GM23248 (cell line): ENCODE measurements at regions not wholly inside any gene's neighbourhood (a gene's known extent, or its start where the extent isn't known, plus 50 kb on each side); places are given as distances from the start of the nearest gene placed in this dataset. TPM values are rescaled to one million over a fixed set of nuclear protein-coding genes. Genes with fewer than 3 reads are reported as not detected.
"Not testable (repeated sequence)": the region's sequence is repeated elsewhere in the genome, so short reads cannot be mapped to it uniquely, and the experiment has no call there.

ENCODE experiments used
- DNase-seq: peaks from one replicate; pipeline ENCODE4 v3.0.0-alpha.2; 2015
- H2AFZ ChIP-seq: fragments of 200-600 bp; sonication (generic); 2 replicates; pipeline ENCODE4 v1.6.1; 2016; ENCODE audit warnings: antibody characterized with exemption
- H3F3A ChIP-seq: fragments of 200-600 bp; sonication (generic); 2 replicates; pipeline ENCODE4 v1.6.1; 2016; ENCODE audit warnings: mild to moderate bottlenecking, antibody characterized with exemption, mixed run types; ENCODE audit not compliant: insufficient read depth
- H3K27ac ChIP-seq: fragments of 200-600 bp; sonication (generic); 2 replicates; pipeline ENCODE4 v1.5.1; 2016; ENCODE audit warnings: mild to moderate bottlenecking
- H3K27me3 ChIP-seq: fragments of 200-600 bp; sonication (generic); replicated peaks from 2 replicates; pipeline ENCODE4 v1.6.1; 2016; ENCODE audit warnings: mild to moderate bottlenecking; ENCODE audit not compliant: insufficient read depth
- H3K36me3 ChIP-seq: fragments of 200-600 bp; sonication (generic); 2 replicates; pipeline ENCODE4 v1.6.1; 2016; ENCODE audit warnings: low read depth, mild to moderate bottlenecking
- H3K4me1 ChIP-seq: fragments of 200-600 bp; sonication (generic); 2 replicates; pipeline ENCODE4 v1.6.1; 2016; ENCODE audit warnings: mild to moderate bottlenecking; ENCODE audit not compliant: insufficient read depth
- H3K4me2 ChIP-seq: fragments of 200-600 bp; sonication (generic); one replicate; pipeline ENCODE4 v1.6.1; 2016; ENCODE audit warnings: mild to moderate bottlenecking; ENCODE audit not compliant: unreplicated experiment
- H3K4me3 ChIP-seq: fragments of 200-600 bp; sonication (generic); 2 replicates; pipeline ENCODE4 v1.5.1; 2016; ENCODE audit warnings: mild to moderate bottlenecking
- H3K79me2 ChIP-seq: fragments of 200-600 bp; sonication (generic); 2 replicates; pipeline ENCODE4 v1.6.1; 2016; ENCODE audit warnings: mild to moderate bottlenecking; ENCODE audit not compliant: insufficient read depth
- H3K9ac ChIP-seq: fragments of 200-600 bp; sonication (generic); 2 replicates; pipeline ENCODE4 v1.6.1; 2016; ENCODE audit warnings: mild to moderate bottlenecking
- H3K9me2 ChIP-seq: fragments of 200-600 bp; sonication (generic); 2 replicates; pipeline ENCODE4 v1.6.1; 2016; ENCODE audit warnings: mixed run types, mild to moderate bottlenecking, moderate library complexity; ENCODE audit not compliant: insufficient read depth
- H3K9me3 ChIP-seq: fragments of 200-600 bp; sonication (generic); one replicate; pipeline ENCODE4 v1.6.1; 2017; ENCODE audit warnings: low read depth
- H4K20me1 ChIP-seq: fragments of 200-600 bp; sonication (generic); 2 replicates; pipeline ENCODE4 v1.6.0; 2016; ENCODE audit not compliant: insufficient read depth
- EZH2 ChIP-seq: fragments of 200-600 bp; sonication (generic); IDR thresholded peaks from 2 replicates; pipeline ENCODE4 v1.6.1; 2018; ENCODE audit warnings: antibody characterized with exemption, mild to moderate bottlenecking; ENCODE audit not compliant: insufficient read depth, poor library complexity, severe bottlenecking
- EZH2phosphoT487 ChIP-seq: fragments of 200-600 bp; sonication (generic); IDR thresholded peaks from 2 replicates; pipeline ENCODE4 v1.6.1; 2018; ENCODE audit warnings: antibody characterized with exemption, moderate library complexity, mild to moderate bottlenecking, low read depth; ENCODE audit not compliant: insufficient read depth
- WGBS, 2 experiments: methylation state at CpG; one replicate each; pipeline ENCODE4 v1.1.6; 2015 to 2017; ENCODE audit warnings: low lambda C conversion rate in 2 of 2, low coverage in 1 of 2; ENCODE audit errors: missing lambda C conversion rate in 2 of 2; 5-methylcytosine and 5-hydroxymethylcytosine counted together
- in situ Hi-C: fragments of 300-500 bp; cut with MboI; formaldehyde crosslinking; loops from 2 replicates; pipeline ENCODE4 v1.15.0; 2020
- small RNA-seq: library from RNA; depleted of rRNA; stranded (forward); fragments of <200 nt; gene quantifications from one replicate; pipeline ENCODE3, GENCODE V24; 2014; ENCODE audit warnings: low read depth, low replicate concordance

DNA sequence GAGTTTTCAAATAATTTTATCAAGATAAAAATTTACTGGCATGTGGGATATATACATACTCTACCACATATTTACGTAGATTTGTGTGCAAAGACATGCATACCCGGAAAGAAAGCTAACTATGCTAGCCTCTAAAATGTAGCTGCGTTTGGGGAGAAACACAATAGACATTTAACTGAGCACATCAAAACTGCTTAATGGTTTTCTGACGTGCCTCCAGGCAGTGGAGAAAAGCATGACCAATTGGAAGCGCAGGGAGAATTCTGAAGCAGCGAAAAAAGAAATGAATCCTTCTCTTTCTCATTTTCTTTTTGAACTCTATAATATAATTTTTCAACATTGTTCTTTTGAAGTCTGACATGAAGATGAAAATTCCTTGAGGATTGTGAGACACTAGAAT, 60.3 kb upstream of the LYZL1 start:
- H3K36me3 ChIP-seq, result no peaks in the 10 kb centered on the region
- no peak overlapping the region for H3K4me2 ChIP-seq
- H3K79me2 ChIP-seq, result no peaks in the 10 kb centered on the region
- in situ Hi-C loops, result no loop called here
- no peak overlapping the region for H3K27ac ChIP-seq
- WGBS, 2 experiments, result 15 to 26% methylated on average over 6 of the region's 6 CpGs
- no peak for DNase-seq
- no peak for TF ChIP-seq EZH2
- no peak for TF ChIP-seq EZH2phosphoT487
- no peak overlapping the region for H2AFZ ChIP-seq
- H3K4me3 ChIP-seq, result no peak overlapping the region
- no peaks in the 10 kb centered on the region for H3K4me1 ChIP-seq
- no peak overlapping the region for H3K9ac ChIP-seq
- no peaks in the 10 kb centered on the region for H3K9me2 ChIP-seq
- no peaks in the 10 kb centered on the region for H3K9me3 ChIP-seq
- H3F3A ChIP-seq, result no peaks in the 10 kb centered on the region
- H3K27me3 ChIP-seq, result peaks cover 16% of the 10 kb centered on the region
- no peaks in the 10 kb centered on the region for H4K20me1 ChIP-seq

DNA sequence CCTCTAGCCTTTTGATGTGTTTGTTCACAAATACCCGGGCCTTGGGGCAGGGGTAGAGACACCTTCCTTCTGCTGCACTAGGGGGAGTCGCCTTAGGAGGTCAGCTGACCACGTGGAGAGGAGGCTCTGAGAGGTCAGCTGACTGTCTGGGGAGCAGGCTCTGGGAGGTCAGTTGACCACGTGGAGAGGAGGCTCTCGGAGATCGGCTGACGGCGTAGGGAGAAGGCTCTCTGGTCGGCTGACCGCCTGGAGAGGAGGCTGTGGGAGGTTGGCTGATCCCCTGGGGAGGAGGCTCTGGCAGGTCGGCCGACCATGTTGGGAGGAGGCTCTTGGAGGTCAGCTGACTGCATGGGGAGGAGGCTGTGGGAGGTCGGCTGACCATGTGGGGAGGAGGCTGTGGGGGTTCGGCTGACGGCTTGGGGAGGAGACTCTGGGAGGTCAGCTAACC, 59.6 kb upstream of the LYZL1 start:
- no peaks in the 10 kb centered on the region for H3K79me2 ChIP-seq
- no peaks in the 10 kb centered on the region for H3F3A ChIP-seq
- no peak overlapping the region for H2AFZ ChIP-seq
- peaks cover 16% of the 10 kb centered on the region for H3K27me3 ChIP-seq
- H3K9me3 ChIP-seq, result no peaks in the 10 kb centered on the region
- no peaks in the 10 kb centered on the region for H3K4me1 ChIP-seq
- in situ Hi-C loops, result no loop called here
- no peaks in the 10 kb centered on the region for H3K9me2 ChIP-seq
- no peak overlapping the region for H3K4me2 ChIP-seq
- no peaks in the 10 kb centered on the region for H3K36me3 ChIP-seq
- H3K27ac ChIP-seq, result no peak overlapping the region
- no peak overlapping the region for H3K9ac ChIP-seq
- no peak overlapping the region for H3K4me3 ChIP-seq
- TF ChIP-seq EZH2 (no peak), EZH2phosphoT487 (no peak)
- no peaks in the 10 kb centered on the region for H4K20me1 ChIP-seq
- no peak for DNase-seq
- WGBS, 2 experiments, result 44 to 47% methylated on average over 14 to 15 of the region's 15 CpGs

- H3K36me3 ChIP-seq, H3F3A ChIP-seq, H3K4me3 ChIP-seq, H3K27me3 ChIP-seq, H2AFZ ChIP-seq, DNase-seq, H3K4me1 ChIP-seq, H3K4me2 ChIP-seq, in situ Hi-C loops, H4K20me1 ChIP-seq, H3K79me2 ChIP-seq, H3K9ac ChIP-seq, H3K9me3 ChIP-seq, H3K27ac ChIP-seq, H3K9me2 ChIP-seq: not testable (repeated sequence)
- 54 to 66% methylated on average over 13 of the region's 13 CpGs for WGBS, 2 experiments
These were observed 52.0 kb upstream of the LYZL1 start for GRCh38 chr10:29236910-29237309.

DNA sequence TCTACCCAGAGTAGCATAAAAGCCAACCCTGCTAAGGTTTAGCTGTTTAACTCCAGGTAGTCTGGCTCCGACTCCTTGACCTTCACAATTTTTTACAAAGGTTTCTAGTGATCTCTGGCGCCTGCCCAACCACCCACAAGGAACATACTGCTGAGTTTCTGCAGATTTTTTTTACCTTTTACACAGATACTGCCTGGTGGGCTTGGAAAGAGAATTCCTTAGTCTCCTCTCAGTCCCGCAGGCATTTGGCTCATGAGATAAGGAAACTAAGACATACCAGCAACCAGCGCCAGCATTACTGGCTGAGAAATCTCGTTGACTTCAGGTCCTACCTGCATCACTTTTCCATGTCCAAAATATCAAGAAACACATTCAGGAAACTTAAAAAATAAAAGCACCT, 51.1 kb upstream of the LYZL1 start:
- H3K27ac ChIP-seq, result no peak overlapping the region
- H4K20me1 ChIP-seq, result no peaks in the 10 kb centered on the region
- TF ChIP-seq EZH2phosphoT487 (no peak), EZH2 (no peak)
- H3K4me1 ChIP-seq, result no peaks in the 10 kb centered on the region
- no peak overlapping the region for H3K9ac ChIP-seq
- 5% methylated on average over 5 of the region's 5 CpGs for WGBS, 2 experiments
- H3K9me2 ChIP-seq, result no peaks in the 10 kb centered on the region
- H3K4me3 ChIP-seq, result no peak overlapping the region
- no peaks in the 10 kb centered on the region for H3F3A ChIP-seq
- no peaks in the 10 kb centered on the region for H3K79me2 ChIP-seq
- no peak for DNase-seq
- H3K9me3 ChIP-seq, result no peaks in the 10 kb centered on the region
- no peaks in the 10 kb centered on the region for H3K36me3 ChIP-seq
- peaks cover 6% of the 10 kb centered on the region for H3K27me3 ChIP-seq
- in situ Hi-C loops, result no loop called here
- H3K4me2 ChIP-seq, result no peak overlapping the region
- no peak overlapping the region for H2AFZ ChIP-seq

GRCh38 chr10:29238523-29239135, 50.2 kb upstream of the LYZL1 start:
- WGBS, 2 experiments, result 35 to 41% methylated on average over 3 of the region's 3 CpGs
- Histone ChIP-seq H3K4me1 (no peaks in the 10 kb centered on the region), H3F3A (no peaks in the 10 kb centered on the region), H3K4me3 (no peak overlapping the region), H3K9me2 (no peaks in the 10 kb centered on the region), H3K27ac (no peak overlapping the region), H3K9ac (no peak overlapping the region), H3K4me2 (no peak overlapping the region), H3K79me2 (no peaks in the 10 kb centered on the region), H3K9me3 (no peaks in the 10 kb centered on the region), H3K36me3 (no peaks in the 10 kb centered on the region), H4K20me1 (no peaks in the 10 kb centered on the region), H3K27me3 (peaks cover 9% of the 10 kb centered on the region), H2AFZ (no peak overlapping the region)
- DNase-seq, result no peak
- TF ChIP-seq EZH2phosphoT487 (no peak), EZH2 (no peak)
- in situ Hi-C loops, result no loop called here

Small RNAs in the stretch of these regions (small RNA-seq; reads per million reads assigned to genes)
- not detected for gene AL355376.1
- gene AL355376.2, result not detected
- not detected for gene RNA5SP308
- not detected for gene RNU6-270P
